ENCODE measurements at regions not wholly inside any gene's neighbourhood (a gene's known extent, or its start where the extent isn't known, plus 50 kb on each side); places are given as distances from the start of the nearest gene placed in this dataset.

DNA sequence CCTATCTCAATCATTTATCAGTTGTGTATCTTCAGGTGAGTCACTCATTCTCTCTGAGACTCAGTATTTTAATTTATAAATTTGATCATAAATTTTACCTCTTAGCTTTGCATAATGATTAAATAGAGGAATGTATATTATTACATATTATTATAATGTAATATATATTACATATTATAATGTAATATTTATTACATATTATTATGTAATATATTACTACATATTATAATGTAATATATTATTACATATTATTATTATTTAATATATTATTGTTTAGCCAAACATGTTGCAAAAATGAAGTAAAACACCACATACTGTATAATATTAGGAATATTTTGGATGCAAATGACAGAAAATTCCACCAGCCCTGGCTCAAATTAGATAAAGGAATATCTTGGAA, 104.7 kb upstream of the NFIA start:
- ChIA-PET CTCF (no interaction called here), POLR2A (ENCODE audit: low non-redundant PET) (no interaction called here)
- BruUV-seq (replicated peaks): no TSS peak
- H3K36me3 ChIP-seq (ENCODE audit: insufficient read depth, low read length, poor library complexity, severe bottlenecking): no peaks in the 10 kb centered on the region
- H3K4me1 ChIP-seq (ENCODE audit: insufficient read depth, low read length, poor library complexity, severe bottlenecking): no peaks in the 10 kb centered on the region
- H3K27me3 ChIP-seq (replicated peaks; ENCODE audit: insufficient read depth, low read depth, low read length, poor library complexity): no peaks in the 10 kb centered on the region
- intact Hi-C loops (cut with micrococcal nuclease; ENCODE audit: unreplicated experiment): loop anchor here (2.0 to 10.0 kb wide), 3 partner anchors 65 to 611 kb away; no protein-coding TSS in a partner anchor
- no peak for DNase-seq (ENCODE audit: low spot score)
- no peak overlapping the region for H3K4me3 ChIP-seq (ENCODE audit: low read depth, low read length, poor library complexity, severe bottlenecking)
- no peak overlapping the region for H3K27ac ChIP-seq (ENCODE audit: low read depth, low read length, poor library complexity, severe bottlenecking)
- TF ChIP-seq, protein P1, sequence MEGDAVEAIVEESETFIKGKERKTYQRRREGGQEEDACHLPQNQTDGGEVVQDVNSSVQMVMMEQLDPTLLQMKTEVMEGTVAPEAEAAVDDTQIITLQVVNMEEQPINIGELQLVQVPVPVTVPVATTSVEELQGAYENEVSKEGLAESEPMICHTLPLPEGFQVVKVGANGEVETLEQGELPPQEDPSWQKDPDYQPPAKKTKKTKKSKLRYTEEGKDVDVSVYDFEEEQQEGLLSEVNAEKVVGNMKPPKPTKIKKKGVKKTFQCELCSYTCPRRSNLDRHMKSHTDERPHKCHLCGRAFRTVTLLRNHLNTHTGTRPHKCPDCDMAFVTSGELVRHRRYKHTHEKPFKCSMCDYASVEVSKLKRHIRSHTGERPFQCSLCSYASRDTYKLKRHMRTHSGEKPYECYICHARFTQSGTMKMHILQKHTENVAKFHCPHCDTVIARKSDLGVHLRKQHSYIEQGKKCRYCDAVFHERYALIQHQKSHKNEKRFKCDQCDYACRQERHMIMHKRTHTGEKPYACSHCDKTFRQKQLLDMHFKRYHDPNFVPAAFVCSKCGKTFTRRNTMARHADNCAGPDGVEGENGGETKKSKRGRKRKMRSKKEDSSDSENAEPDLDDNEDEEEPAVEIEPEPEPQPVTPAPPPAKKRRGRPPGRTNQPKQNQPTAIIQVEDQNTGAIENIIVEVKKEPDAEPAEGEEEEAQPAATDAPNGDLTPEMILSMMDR (conservative IDR thresholded peaks at IDR 0.05; ENCODE audit: low read depth, low read length): no peak
- no peak for TF ChIP-seq EZH2 (IDR thresholded peaks at IDR 0.05; ENCODE audit: borderline replicate concordance, low read depth, low read length, poor library complexity, severe bottlenecking)
- no peaks in the 10 kb centered on the region for H3K9me3 ChIP-seq (ENCODE audit: low read depth, low read length, poor library complexity, severe bottlenecking)

DNA sequence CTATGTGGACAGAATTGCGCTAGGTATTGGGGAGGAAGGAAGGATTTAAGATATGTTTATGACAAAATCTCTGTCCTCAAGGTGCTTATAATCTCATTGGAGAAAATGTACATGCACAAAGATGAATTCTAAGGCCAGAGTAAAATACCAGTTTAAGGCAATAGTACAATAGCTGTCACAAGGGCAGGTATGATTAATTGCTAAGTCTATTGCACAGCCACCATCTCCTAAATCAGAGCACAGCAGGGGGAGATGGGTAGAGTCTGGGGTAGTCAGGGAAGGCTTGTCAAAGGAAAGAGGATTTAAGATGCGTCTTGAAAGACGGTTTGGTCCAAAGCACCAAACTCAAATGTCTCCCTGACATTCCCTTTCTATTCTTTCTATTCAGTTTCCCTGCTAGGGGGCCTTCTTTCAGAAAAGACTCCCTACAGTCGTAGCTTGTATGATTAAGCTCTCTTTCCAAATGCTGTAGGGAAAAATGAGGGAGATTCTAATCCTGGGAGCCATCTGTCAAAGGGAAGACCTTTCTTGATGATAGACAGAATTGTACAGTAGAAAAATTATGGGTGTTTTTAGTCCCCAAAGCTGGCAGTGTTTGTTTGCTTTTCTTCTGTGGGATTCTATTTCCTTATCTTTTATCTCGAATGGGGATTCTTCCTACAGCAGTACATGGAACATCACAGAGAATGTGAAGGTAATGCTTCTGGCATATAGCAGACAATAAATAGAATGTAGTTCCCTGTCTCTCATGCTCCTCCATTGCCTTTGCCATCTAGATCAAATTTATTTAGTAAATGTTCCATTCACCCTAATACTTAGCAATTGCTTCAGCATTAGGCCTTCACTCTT, 107.6 kb upstream of the NFIA start:
- POLR2A ChIA-PET (ENCODE audit: low non-redundant PET): no interaction called here
- Histone ChIP-seq H3K4me1 (ENCODE audit: insufficient read depth, low read length, poor library complexity, severe bottlenecking) (peaks cover 8% of the 10 kb centered on the region), H3K27me3 (replicated peaks; ENCODE audit: insufficient read depth, low read depth, low read length, poor library complexity) (no peaks in the 10 kb centered on the region), H3K4me3 (ENCODE audit: low read depth, low read length, poor library complexity, severe bottlenecking) (no peak overlapping the region), H3K9me3 (ENCODE audit: low read depth, low read length, poor library complexity, severe bottlenecking) (no peaks in the 10 kb centered on the region), H3K36me3 (ENCODE audit: insufficient read depth, low read length, poor library complexity, severe bottlenecking) (no peaks in the 10 kb centered on the region), H3K27ac (ENCODE audit: low read depth, low read length, poor library complexity, severe bottlenecking) (no peak overlapping the region)
- intact Hi-C loops (cut with micrococcal nuclease; ENCODE audit: unreplicated experiment): loop anchor here (5.0 to 10.0 kb wide), 3 partner anchors 360 to 878 kb away; no protein-coding TSS in a partner anchor
- TF ChIP-seq, protein P1 (conservative IDR thresholded peaks at IDR 0.05; ENCODE audit: low read depth, low read length): no peak
- TF ChIP-seq EZH2 (IDR thresholded peaks at IDR 0.05; ENCODE audit: borderline replicate concordance, low read depth, low read length, poor library complexity, severe bottlenecking): no peak
- no TSS peak for BruUV-seq (replicated peaks)
- DNase-seq (ENCODE audit: low spot score): no peak
- CTCF ChIA-PET: interaction anchor here (0.6 kb wide), 1 partner anchor 616 kb away, joined by 3 read pairs; no protein-coding TSS in a partner anchor

DNA sequence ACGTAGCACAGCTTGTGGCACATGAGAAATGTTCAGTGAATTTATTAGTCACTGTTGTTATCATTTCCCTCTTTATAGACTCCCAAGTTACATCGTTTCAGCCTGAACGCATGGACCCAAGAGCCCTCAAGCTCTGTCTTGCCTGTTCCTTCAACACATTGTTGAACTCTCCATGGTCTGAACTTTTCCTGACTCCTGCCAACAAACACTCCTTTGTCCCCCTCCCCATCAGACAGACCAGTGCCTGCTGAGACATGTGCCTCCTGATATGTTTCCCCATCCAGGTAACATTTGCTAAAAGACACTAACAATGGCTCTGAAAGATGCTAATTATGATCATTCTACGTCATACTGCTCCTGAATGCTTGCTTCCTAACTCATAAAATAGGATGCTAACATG, 108.7 kb upstream of the NFIA start:
- Histone ChIP-seq H3K27ac (ENCODE audit: low read depth, low read length, poor library complexity, severe bottlenecking) (no peak overlapping the region), H3K4me3 (ENCODE audit: low read depth, low read length, poor library complexity, severe bottlenecking) (no peak overlapping the region), H3K4me1 (ENCODE audit: insufficient read depth, low read length, poor library complexity, severe bottlenecking) (peaks cover 8% of the 10 kb centered on the region), H3K9me3 (ENCODE audit: low read depth, low read length, poor library complexity, severe bottlenecking) (no peaks in the 10 kb centered on the region), H3K36me3 (ENCODE audit: insufficient read depth, low read length, poor library complexity, severe bottlenecking) (no peaks in the 10 kb centered on the region), H3K27me3 (replicated peaks; ENCODE audit: insufficient read depth, low read depth, low read length, poor library complexity) (no peaks in the 10 kb centered on the region)
- intact Hi-C loops (cut with micrococcal nuclease; ENCODE audit: unreplicated experiment): loop anchor here (5.0 to 10.0 kb wide), 3 partner anchors 361 to 879 kb away; no protein-coding TSS in a partner anchor
- TF ChIP-seq EZH2 (IDR thresholded peaks at IDR 0.05; ENCODE audit: borderline replicate concordance, low read depth, low read length, poor library complexity, severe bottlenecking): no peak
- TF ChIP-seq, protein P1 (conservative IDR thresholded peaks at IDR 0.05; ENCODE audit: low read depth, low read length): no peak
- BruUV-seq (replicated peaks): no TSS peak
- ChIA-PET POLR2A (ENCODE audit: low non-redundant PET) (no interaction called here), CTCF (no interaction called here)
- DNase-seq (ENCODE audit: low spot score): no peak

Data from A673 (cell line).